MM.1S (cell line): ENCODE measurements at regions not wholly inside any gene's neighbourhood (a gene's known extent, or its start where the extent isn't known, plus 50 kb on each side); places are given as distances from the start of the nearest gene placed in this dataset.

ENCODE experiments used
- DNase-seq: peaks from one replicate; pipeline ENCODE4 v3.0.0-alpha.2; 2015
- H2AFZ ChIP-seq: fragments of 300-600 bp; sonication (generic); 2 replicates; pipeline ENCODE4 v1.6.0; 2016; ENCODE audit warnings: antibody characterized with exemption, low read length
- H3F3A ChIP-seq: fragments of 300-600 bp; sonication (generic); 2 replicates; pipeline ENCODE4 v1.6.1; 2016; ENCODE audit warnings: mild to moderate bottlenecking, antibody characterized with exemption, low read length, moderate library complexity, mixed read lengths; ENCODE audit not compliant: insufficient read depth
- H3K27ac ChIP-seq: fragments of 300-600 bp; sonication (generic); 2 replicates; pipeline ENCODE4 v1.5.1; 2016; ENCODE audit warnings: mild to moderate bottlenecking, low read length
- H3K27me3 ChIP-seq: fragments of 300-600 bp; sonication (generic); replicated peaks from 2 replicates; pipeline ENCODE4 v1.6.0; 2016; ENCODE audit warnings: low read length; ENCODE audit not compliant: insufficient read depth
- H3K36me3 ChIP-seq: fragments of 300-600 bp; sonication (generic); replicated peaks from 2 replicates; pipeline ENCODE4 v1.6.1; 2016; ENCODE audit warnings: mild to moderate bottlenecking, low read length, mixed read lengths; ENCODE audit not compliant: insufficient read depth
- H3K4me1 ChIP-seq: fragments of 300-600 bp; sonication (generic); 2 replicates; pipeline ENCODE4 v1.6.1; 2016; ENCODE audit warnings: low read length, mixed read lengths
- H3K4me2 ChIP-seq: fragments of 300-600 bp; sonication (generic); 2 replicates; pipeline ENCODE4 v1.6.0; 2016; ENCODE audit warnings: low read depth, low read length
- H3K4me3 ChIP-seq: fragments of 300-600 bp; sonication (generic); 2 replicates; pipeline ENCODE4 v1.5.1; 2016; ENCODE audit warnings: low read length, mixed read lengths
- H3K79me2 ChIP-seq: fragments of 300-600 bp; sonication (generic); 2 replicates; pipeline ENCODE4 v1.6.1; 2016; ENCODE audit warnings: mixed run types, low read length, mixed read lengths
- H3K9ac ChIP-seq: fragments of 300-600 bp; sonication (generic); 2 replicates; pipeline ENCODE4 v1.6.1; 2016; ENCODE audit warnings: low read length, mixed read lengths
- H3K9me2 ChIP-seq: fragments of 300-600 bp; sonication (generic); replicated peaks from 2 replicates; pipeline ENCODE4 v1.6.1; 2016; ENCODE audit warnings: mild to moderate bottlenecking, low read length, mixed read lengths; ENCODE audit not compliant: insufficient read depth
- H3K9me3 ChIP-seq: fragments of 300-600 bp; sonication (generic); replicated peaks from 2 replicates; pipeline ENCODE4 v1.6.1; 2016; ENCODE audit warnings: mild to moderate bottlenecking, low read length, mixed read lengths; ENCODE audit not compliant: insufficient read depth
- H4K20me1 ChIP-seq: fragments of 300-600 bp; sonication (generic); 2 replicates; pipeline ENCODE4 v1.6.1; 2016; ENCODE audit warnings: mild to moderate bottlenecking, low read length, moderate library complexity, mixed read lengths; ENCODE audit not compliant: insufficient read depth
- EZH2 ChIP-seq: fragments of 300-600 bp; sonication (generic); optimal IDR thresholded peaks from 2 replicates; pipeline ENCODE3; 2017; ENCODE audit warnings: low read depth, mild to moderate bottlenecking, antibody characterized with exemption, low read length, mixed read lengths
- EZH2phosphoT487 ChIP-seq: fragments of 300-600 bp; sonication (generic); IDR thresholded peaks from 2 replicates; pipeline ENCODE4 v1.6.1; 2018; ENCODE audit warnings: antibody characterized with exemption, low read length
- TF ChIP-seq, protein P1 (sequence below): fragments of 300-600 bp; sonication (generic); IDR thresholded peaks from 2 replicates; pipeline ENCODE4 v1.5.1; 2016; ENCODE audit warnings: antibody characterized with exemption, low read length, mixed read lengths

DNA sequence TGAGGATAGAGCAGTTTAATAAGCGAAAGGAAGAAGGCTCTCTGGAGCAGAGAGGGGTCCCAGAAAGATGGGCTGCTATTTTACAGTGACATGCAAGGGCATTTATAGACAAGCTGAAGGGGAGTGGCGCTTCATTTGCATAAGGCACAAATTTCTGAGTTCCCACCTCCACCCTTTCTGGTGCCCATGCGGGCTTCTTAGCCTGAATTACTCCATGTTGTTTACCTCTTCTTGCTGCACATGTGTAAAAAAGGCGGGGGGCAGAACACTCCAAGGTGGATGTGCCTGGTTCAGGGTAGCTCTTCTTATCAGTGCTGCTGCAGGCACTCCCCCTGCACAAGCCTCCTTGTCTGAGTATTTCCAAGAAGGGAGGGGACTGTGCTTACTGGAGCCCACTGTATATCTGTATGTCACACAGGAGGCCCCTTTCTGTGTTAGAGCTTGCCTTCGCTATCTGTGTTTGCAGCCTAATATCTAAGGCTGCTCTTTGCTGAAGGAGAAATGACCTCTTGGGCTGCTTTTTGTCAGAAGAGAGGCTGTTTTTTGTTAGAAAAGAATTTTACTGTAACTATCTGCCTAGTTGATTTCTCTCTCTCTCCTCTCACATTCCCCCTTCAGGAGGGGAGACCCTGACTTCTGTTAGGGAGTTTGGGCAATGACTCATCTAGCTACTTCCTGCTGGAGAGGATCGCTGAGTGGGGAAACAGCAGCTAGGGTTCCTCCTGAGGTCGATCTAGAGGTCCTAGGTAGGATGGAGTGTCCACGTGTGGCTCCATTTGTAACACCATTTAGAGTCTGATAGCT is 1057.0 kb upstream of the CNTN5 start:
- H3K4me3 ChIP-seq: no peak overlapping the region
- no peak overlapping the region for H2AFZ ChIP-seq
- H3K4me2 ChIP-seq: no peak overlapping the region
- no peaks in the 10 kb centered on the region for H3K9me3 ChIP-seq
- no peaks in the 10 kb centered on the region for H3K4me1 ChIP-seq
- H3K9ac ChIP-seq: no peak overlapping the region
- H4K20me1 ChIP-seq: no peaks in the 10 kb centered on the region
- no peaks in the 10 kb centered on the region for H3K79me2 ChIP-seq
- H3K27ac ChIP-seq: no peak overlapping the region
- H3K36me3 ChIP-seq: no peaks in the 10 kb centered on the region
- H3K27me3 ChIP-seq: no peaks in the 10 kb centered on the region
- TF ChIP-seq EZH2phosphoT487: no peak
- TF ChIP-seq, protein P1, sequence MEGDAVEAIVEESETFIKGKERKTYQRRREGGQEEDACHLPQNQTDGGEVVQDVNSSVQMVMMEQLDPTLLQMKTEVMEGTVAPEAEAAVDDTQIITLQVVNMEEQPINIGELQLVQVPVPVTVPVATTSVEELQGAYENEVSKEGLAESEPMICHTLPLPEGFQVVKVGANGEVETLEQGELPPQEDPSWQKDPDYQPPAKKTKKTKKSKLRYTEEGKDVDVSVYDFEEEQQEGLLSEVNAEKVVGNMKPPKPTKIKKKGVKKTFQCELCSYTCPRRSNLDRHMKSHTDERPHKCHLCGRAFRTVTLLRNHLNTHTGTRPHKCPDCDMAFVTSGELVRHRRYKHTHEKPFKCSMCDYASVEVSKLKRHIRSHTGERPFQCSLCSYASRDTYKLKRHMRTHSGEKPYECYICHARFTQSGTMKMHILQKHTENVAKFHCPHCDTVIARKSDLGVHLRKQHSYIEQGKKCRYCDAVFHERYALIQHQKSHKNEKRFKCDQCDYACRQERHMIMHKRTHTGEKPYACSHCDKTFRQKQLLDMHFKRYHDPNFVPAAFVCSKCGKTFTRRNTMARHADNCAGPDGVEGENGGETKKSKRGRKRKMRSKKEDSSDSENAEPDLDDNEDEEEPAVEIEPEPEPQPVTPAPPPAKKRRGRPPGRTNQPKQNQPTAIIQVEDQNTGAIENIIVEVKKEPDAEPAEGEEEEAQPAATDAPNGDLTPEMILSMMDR: no peak
- no peak for TF ChIP-seq EZH2
- no peak for DNase-seq
- no peaks in the 10 kb centered on the region for H3K9me2 ChIP-seq
- H3F3A ChIP-seq: no peaks in the 10 kb centered on the region

DNA sequence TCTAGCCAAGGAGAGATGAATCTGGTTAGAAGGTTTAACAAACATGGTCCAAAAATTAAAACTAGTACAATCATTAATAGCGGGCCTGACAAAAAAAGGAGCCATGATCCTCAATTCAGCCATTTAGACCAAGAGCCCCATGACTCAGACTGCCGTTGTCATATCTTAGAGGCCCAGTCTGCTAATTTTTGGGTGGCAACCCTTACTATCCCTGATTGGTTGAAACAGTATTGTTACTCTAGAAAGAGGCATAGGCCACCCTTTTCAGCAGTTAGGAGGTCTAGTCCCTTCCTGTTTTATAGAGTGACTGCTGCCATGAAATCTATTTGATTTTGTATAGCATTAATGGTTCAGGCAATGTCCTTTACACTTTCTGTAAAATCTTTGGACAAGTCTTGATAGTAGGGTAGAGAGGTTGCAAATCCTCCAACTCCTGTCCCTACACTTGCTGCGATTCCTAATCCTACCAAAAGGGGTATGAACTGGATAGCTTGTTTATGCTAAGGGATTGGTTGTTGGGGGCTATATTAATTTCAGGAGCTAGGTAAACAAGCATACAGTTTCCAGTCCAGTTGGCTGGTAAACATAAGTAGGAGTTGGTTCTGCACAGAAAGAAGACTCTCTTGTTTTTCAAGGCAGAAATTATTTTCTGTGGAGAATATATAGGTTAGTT is 1056.3 kb upstream of the CNTN5 start:
- Histone ChIP-seq H4K20me1 (no peaks in the 10 kb centered on the region), H3K79me2 (no peaks in the 10 kb centered on the region), H3K4me2 (no peak overlapping the region), H2AFZ (no peak overlapping the region), H3K9me2 (no peaks in the 10 kb centered on the region), H3F3A (no peaks in the 10 kb centered on the region), H3K4me1 (no peaks in the 10 kb centered on the region), H3K9me3 (no peaks in the 10 kb centered on the region), H3K27me3 (no peaks in the 10 kb centered on the region), H3K9ac (no peak overlapping the region), H3K27ac (no peak overlapping the region), H3K4me3 (no peak overlapping the region), H3K36me3 (no peaks in the 10 kb centered on the region)
- TF ChIP-seq, protein P1: no peak
- TF ChIP-seq EZH2phosphoT487: no peak
- TF ChIP-seq EZH2: no peak
- DNase-seq: no peak

DNA sequence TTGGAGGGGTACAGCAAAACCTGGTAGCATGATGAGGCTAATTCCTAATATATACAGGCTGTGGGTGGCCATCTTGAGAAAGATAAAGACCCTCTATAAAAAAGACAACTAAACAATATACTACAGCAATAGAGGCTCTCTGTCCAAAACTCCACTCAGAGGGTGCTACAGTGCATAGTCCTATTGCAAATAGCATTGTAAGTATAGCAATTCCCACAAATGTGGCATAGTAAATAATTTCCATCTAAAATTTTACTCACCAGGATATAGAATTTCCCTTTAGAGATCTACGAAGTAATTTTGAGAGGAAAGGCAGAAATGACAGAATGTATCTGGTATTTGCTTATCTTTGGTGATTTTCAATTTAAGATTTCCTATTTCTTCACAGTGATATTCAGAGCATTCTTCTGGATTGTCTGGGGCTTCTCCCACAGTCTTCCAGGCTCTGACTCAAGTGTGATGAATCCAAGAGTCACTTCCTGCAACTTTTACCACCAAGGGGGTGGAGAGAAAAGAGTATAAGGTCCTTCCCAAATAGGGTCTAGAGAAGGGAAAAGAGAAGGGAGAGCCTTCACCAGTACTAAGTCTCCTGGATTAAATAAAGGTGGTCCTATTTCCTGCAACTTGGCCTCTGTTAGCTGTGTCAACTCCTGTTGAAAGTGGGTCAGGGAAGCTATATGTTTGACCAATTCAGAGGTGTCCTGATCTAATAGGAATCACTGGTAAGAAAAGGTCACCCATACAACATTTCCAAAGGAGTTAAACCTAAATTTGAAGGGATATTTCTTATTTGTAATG is 1054.7 kb upstream of the CNTN5 start:
- Histone ChIP-seq H3K36me3 (no peaks in the 10 kb centered on the region), H3K4me1 (no peaks in the 10 kb centered on the region), H3K9me2 (no peaks in the 10 kb centered on the region), H3F3A (no peaks in the 10 kb centered on the region), H3K9me3 (no peaks in the 10 kb centered on the region), H3K27me3 (no peaks in the 10 kb centered on the region), H3K27ac (no peak overlapping the region), H3K4me3 (no peak overlapping the region), H2AFZ (no peak overlapping the region), H3K4me2 (no peak overlapping the region), H3K79me2 (no peaks in the 10 kb centered on the region), H3K9ac (no peak overlapping the region), H4K20me1 (no peaks in the 10 kb centered on the region)
- DNase-seq: no peak
- TF ChIP-seq EZH2: no peak
- no peak for TF ChIP-seq EZH2phosphoT487
- TF ChIP-seq, protein P1: no peak
